SK-N-MC (cell line): ENCODE measurements at regions not wholly inside any gene's neighbourhood (a gene's known extent, or its start where the extent isn't known, plus 50 kb on each side); places are given as distances from the start of the nearest gene placed in this dataset.

Experiments used
- EZH2 ChIP-seq: fragments of 200-600 bp; sonication (generic); IDR thresholded peaks from one replicate; pipeline ENCODE4 v1.6.1; 2017; ENCODE audit warnings: antibody characterized with exemption
- FOXP2 ChIP-seq: optimal IDR thresholded peaks from 2 replicates; pipeline ENCODE3; 2011; ENCODE audit warnings: mild to moderate bottlenecking, moderate library complexity; ENCODE audit not compliant: insufficient read depth; ENCODE audit errors: extremely low read length, control extremely low read depth
- POLR2AphosphoS5 ChIP-seq: IDR thresholded peaks from 2 replicates; pipeline ENCODE4 v1.6.1; 2012; ENCODE audit warnings: mild to moderate bottlenecking, low read depth, low read length, borderline replicate concordance

- no peak for TF ChIP-seq POLR2AphosphoS5
- no peak for TF ChIP-seq EZH2
- no peak for TF ChIP-seq FOXP2
Measured at GRCh38 chr15:59830098-59830497, 141.0 kb upstream of the BNIP2 start.
